Endothelial cell (in vitro differentiated cells): ENCODE measurements at regions not wholly inside any gene's neighbourhood (a gene's known extent, or its start where the extent isn't known, plus 50 kb on each side); places are given as distances from the start of the nearest gene placed in this dataset.

Experiments
- DNase-seq: peaks from one replicate; pipeline ENCODE4 v3.0.0; 2021; ENCODE audit warnings: low spot score
- H3K27ac Mint-ChIP-seq: one replicate; pipeline ENCODE4 v1.8.0; 2021; ENCODE audit warnings: mixed read lengths, inconsistent platforms; ENCODE audit not compliant: unreplicated experiment
- H3K27me3 Mint-ChIP-seq: one replicate; pipeline ENCODE4 v1.8.0; 2021; ENCODE audit warnings: mild to moderate bottlenecking, moderate library complexity, mixed read lengths, inconsistent platforms; ENCODE audit not compliant: unreplicated experiment
- H3K36me3 Mint-ChIP-seq: one replicate; pipeline ENCODE4 v1.8.0; 2021; ENCODE audit warnings: mild to moderate bottlenecking, low read depth, mixed read lengths, inconsistent platforms; ENCODE audit not compliant: unreplicated experiment
- H3K4me1 Mint-ChIP-seq: one replicate; pipeline ENCODE4 v1.8.0; 2021; ENCODE audit warnings: mild to moderate bottlenecking, mixed read lengths, inconsistent platforms; ENCODE audit not compliant: unreplicated experiment
- H3K4me3 Mint-ChIP-seq: one replicate; pipeline ENCODE4 v1.8.0; 2021; ENCODE audit warnings: mild to moderate bottlenecking, mixed read lengths, inconsistent platforms; ENCODE audit not compliant: unreplicated experiment
- H3K9me3 Mint-ChIP-seq: one replicate; pipeline ENCODE4 v1.8.0; 2021; ENCODE audit warnings: mixed read lengths, inconsistent platforms; ENCODE audit not compliant: unreplicated experiment
- TF ChIP-seq, protein P1 (sequence below): fragments of 200-600 bp; sonication (generic); IDR thresholded peaks from one replicate; pipeline ENCODE4 v1.5.0; 2021; ENCODE audit warnings: antibody characterized with exemption; ENCODE audit not compliant: unreplicated experiment

DNA sequence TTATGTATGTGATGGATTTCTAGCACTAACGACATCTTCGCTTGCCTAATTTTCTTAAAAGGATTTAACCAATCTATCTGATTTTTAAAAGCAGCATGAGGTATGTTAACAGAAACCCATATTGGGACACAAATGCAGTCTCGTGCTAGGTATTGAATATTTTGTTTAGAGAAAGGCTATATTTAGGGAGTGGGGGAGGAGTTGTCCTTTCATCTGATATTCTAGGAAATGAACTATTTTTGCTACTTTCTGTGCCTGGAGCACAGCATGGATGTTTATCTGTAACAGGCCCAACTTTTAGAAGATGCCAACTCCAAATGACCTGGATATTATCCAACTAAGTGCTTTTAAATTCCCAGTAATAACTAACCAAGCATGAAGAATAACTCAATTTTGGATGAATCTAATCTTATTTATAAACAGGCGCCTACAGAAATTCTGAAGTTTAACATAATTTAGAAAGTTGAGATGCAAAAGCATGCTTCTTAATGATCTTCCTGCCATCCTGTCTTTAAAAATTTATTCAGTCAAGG lies 317.1 kb upstream of the CHD6 start:
- TF ChIP-seq, protein P1, sequence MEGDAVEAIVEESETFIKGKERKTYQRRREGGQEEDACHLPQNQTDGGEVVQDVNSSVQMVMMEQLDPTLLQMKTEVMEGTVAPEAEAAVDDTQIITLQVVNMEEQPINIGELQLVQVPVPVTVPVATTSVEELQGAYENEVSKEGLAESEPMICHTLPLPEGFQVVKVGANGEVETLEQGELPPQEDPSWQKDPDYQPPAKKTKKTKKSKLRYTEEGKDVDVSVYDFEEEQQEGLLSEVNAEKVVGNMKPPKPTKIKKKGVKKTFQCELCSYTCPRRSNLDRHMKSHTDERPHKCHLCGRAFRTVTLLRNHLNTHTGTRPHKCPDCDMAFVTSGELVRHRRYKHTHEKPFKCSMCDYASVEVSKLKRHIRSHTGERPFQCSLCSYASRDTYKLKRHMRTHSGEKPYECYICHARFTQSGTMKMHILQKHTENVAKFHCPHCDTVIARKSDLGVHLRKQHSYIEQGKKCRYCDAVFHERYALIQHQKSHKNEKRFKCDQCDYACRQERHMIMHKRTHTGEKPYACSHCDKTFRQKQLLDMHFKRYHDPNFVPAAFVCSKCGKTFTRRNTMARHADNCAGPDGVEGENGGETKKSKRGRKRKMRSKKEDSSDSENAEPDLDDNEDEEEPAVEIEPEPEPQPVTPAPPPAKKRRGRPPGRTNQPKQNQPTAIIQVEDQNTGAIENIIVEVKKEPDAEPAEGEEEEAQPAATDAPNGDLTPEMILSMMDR: no peak
- Mint-ChIP-seq H3K27me3 (peaks cover 8% of the 10 kb centered on the region), H3K27ac (no peak overlapping the region), H3K4me3 (no peak overlapping the region), H3K9me3 (peaks cover 15% of the 10 kb centered on the region), H3K36me3 (peaks cover 3% of the 10 kb centered on the region), H3K4me1 (no peaks in the 10 kb centered on the region)
- DNase-seq: no peak

DNA sequence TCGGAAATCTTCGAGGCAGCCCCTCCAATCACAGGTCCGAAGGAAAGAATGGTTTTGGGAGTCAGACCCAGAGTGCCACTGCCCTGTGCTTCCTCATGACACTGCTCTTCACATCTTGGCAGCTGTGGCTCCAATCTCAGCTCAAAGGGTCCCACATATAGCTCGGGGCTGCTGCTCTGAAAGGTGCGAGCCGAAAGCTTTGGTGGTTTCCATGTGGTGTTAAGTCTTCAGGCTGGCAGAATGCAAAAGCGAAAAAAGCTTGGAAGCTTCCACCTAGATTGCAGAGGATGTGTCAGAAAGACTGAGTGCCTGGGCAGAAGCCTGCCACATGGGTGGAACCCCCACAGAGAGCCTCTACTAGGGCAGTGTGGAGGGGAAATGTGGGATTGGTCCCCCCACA lies 314.3 kb upstream of the CHD6 start:
- H3K4me3 Mint-ChIP-seq: no peak overlapping the region
- DNase-seq: no peak
- H3K27me3 Mint-ChIP-seq: peaks cover 6% of the 10 kb centered on the region
- no peaks in the 10 kb centered on the region for H3K4me1 Mint-ChIP-seq
- peaks cover 3% of the 10 kb centered on the region for H3K36me3 Mint-ChIP-seq
- peaks cover 17% of the 10 kb centered on the region for H3K9me3 Mint-ChIP-seq
- TF ChIP-seq, protein P1: no peak
- H3K27ac Mint-ChIP-seq: no peak overlapping the region

DNA sequence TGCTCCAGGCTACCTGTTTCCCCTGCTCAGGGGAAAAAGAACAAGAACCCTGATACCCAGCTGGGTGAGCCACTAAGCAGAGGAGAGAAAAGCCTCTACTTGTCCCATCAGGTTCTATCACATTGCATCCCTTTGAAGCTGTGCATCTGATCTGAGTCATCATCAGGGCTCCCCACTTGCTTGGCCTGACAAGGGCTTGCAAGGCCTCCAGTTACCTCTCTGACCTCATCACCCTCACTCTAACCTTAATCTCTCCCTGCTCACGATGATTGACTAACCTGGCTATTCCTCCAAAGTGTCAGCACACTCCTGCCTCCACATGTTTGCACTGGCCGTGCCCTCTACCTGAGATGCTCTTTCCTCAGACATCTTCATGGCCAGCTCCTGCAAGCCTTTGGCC lies 309.5 kb upstream of the CHD6 start:
- H3K36me3 Mint-ChIP-seq: peaks cover 3% of the 10 kb centered on the region
- peaks cover 1% of the 10 kb centered on the region for H3K27me3 Mint-ChIP-seq
- H3K4me3 Mint-ChIP-seq: no peak overlapping the region
- no peaks in the 10 kb centered on the region for H3K4me1 Mint-ChIP-seq
- TF ChIP-seq, protein P1: no peak
- DNase-seq: no peak
- peaks cover 10% of the 10 kb centered on the region for H3K9me3 Mint-ChIP-seq
- H3K27ac Mint-ChIP-seq: no peak overlapping the region

DNA sequence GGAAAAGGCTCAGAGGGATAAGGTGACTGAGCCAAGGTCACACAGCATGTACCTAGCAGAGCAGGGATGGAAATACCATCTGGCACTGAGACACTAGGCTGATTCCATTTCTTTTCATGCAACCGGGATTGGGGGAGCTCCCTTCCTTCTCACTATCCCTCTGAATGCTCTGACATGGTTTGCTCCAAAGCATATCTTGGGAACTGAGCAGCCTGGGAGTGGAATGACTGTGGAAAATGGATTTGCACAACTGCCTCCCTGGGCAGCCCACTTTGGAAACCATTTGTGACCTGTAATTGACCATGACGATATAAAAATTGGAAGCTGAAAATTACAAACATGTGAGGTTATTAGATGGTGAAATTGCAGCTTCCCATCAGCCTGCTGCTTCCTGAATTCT lies 309.0 kb upstream of the CHD6 start:
- Mint-ChIP-seq H3K9me3 (peaks cover 10% of the 10 kb centered on the region), H3K36me3 (peaks cover 3% of the 10 kb centered on the region), H3K27ac (no peak overlapping the region), H3K27me3 (peaks cover 1% of the 10 kb centered on the region), H3K4me3 (no peak overlapping the region), H3K4me1 (no peaks in the 10 kb centered on the region)
- TF ChIP-seq, protein P1: no peak
- DNase-seq: no peak

DNA sequence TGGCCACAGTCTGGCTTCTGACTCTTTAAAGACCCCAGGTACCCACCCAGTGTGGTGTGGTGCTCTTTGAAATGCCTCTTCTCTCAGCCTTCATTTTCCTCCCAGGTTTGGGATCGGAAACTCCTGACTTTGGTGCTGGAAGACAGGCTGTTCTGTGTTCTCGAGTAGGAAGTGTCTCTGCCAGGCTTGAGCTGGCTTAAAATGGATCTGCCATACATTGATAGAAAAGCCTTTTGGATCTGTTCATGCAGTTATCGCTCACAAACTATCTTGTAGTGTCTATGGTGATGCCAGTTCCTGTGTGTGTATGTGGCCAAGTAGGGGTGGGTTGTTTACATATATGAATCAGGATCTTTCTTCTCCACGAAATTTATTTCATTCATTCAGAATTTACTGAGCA lies 307.3 kb upstream of the CHD6 start:
- no peak overlapping the region for H3K27ac Mint-ChIP-seq
- H3K4me1 Mint-ChIP-seq: no peaks in the 10 kb centered on the region
- H3K27me3 Mint-ChIP-seq: peaks cover under 1% of the 10 kb centered on the region
- H3K36me3 Mint-ChIP-seq: peaks cover 1% of the 10 kb centered on the region
- DNase-seq: no peak
- TF ChIP-seq, protein P1: no peak
- H3K9me3 Mint-ChIP-seq: peaks cover 7% of the 10 kb centered on the region
- no peak overlapping the region for H3K4me3 Mint-ChIP-seq
